ENCODE measurements at regions not wholly inside any gene's neighbourhood (a gene's known extent, or its start where the extent isn't known, plus 50 kb on each side); places are given as distances from the start of the nearest gene placed in this dataset.

GRCh38 chr14:104375551-104376201, 203.9 kb upstream of the C14orf180 start:
- TF ChIP-seq ZNF37A (tag by site-specific recombination; IDR thresholded peaks at IDR 0.05) = no peak
- no peak for TF ChIP-seq CTCF (tag by site-specific recombination; IDR thresholded peaks at IDR 0.05)
- no peak for TF ChIP-seq SP7 (tag by site-specific recombination; IDR thresholded peaks at IDR 0.05)
- no peak for TF ChIP-seq ZNF645 (tag by site-specific recombination; IDR thresholded peaks at IDR 0.05)
- no peak for TF ChIP-seq ZNF777 (tag by site-specific recombination; IDR thresholded peaks at IDR 0.05; ENCODE audit: borderline replicate concordance)
- no peak for TF ChIP-seq ZNF654 (tag by site-specific recombination; IDR thresholded peaks at IDR 0.05; ENCODE audit: low read depth)
- no peak for TF ChIP-seq ZNF610 (tag by site-specific recombination; IDR thresholded peaks at IDR 0.05; ENCODE audit: borderline replicate concordance)
- no peak for TF ChIP-seq ZNF211 (tag by site-specific recombination; IDR thresholded peaks at IDR 0.05; ENCODE audit: low read depth)
- no peak for TF ChIP-seq ZNF843 (tag by site-specific recombination; IDR thresholded peaks at IDR 0.05)
- no peak for TF ChIP-seq ZBTB26 (tag by site-specific recombination; optimal IDR thresholded peaks at IDR 0.05)
- no peak for TF ChIP-seq ZBTB1 (tag by site-specific recombination; IDR thresholded peaks at IDR 0.05)
- no peak for TF ChIP-seq ZNF112 (tag by site-specific recombination; IDR thresholded peaks at IDR 0.05)

Measured in HEK293 (cell line).